Stimulated activated CD8-positive, alpha-beta memory T cell treated with anti-CD3 and anti-CD28 coated beads, Interleukin-12 subunit alpha, Interleukin-12 subunit beta, amount 100 ng/mL, for 24 hours (primary cell): ENCODE measurements at regions not wholly inside any gene's neighbourhood (a gene's known extent, or its start where the extent isn't known, plus 50 kb on each side); places are given as distances from the start of the nearest gene placed in this dataset.
"Not testable (repeated sequence)": the region's sequence is repeated elsewhere in the genome, so short reads cannot be mapped to it uniquely, and the experiment has no call there.

Experiments
- DNase-seq: peaks from one replicate; pipeline ENCODE4 v3.0.0-alpha.2; 2020; ENCODE audit errors: extremely low read depth

- no peak for DNase-seq
These were observed 439.0 kb downstream of the CSNK1G3 start for GRCh38 chr5:123950701-123951581.

- no peak for DNase-seq
These were observed 437.9 kb downstream of the CSNK1G3 start for GRCh38 chr5:123949807-123950340.

GRCh38 chr5:123949043-123949804 lies 437.2 kb downstream of the CSNK1G3 start:
- DNase-seq: no peak

- DNase-seq: no peak
These were observed 435.8 kb downstream of the CSNK1G3 start for GRCh38 chr5:123947797-123948196.

- DNase-seq: no peak
These were observed 433.6 kb downstream of the CSNK1G3 start for GRCh38 chr5:123945548-123945947.

GRCh38 chr5:123943151-123943550 lies 431.2 kb downstream of the CSNK1G3 start:
- DNase-seq: no peak

GRCh38 chr5:123940416-123940815 lies 428.4 kb downstream of the CSNK1G3 start:
- no peak for DNase-seq

- DNase-seq: no peak
These were observed 425.3 kb downstream of the CSNK1G3 start for GRCh38 chr5:123937230-123937629.

GRCh38 chr5:123936548-123936947 lies 424.6 kb downstream of the CSNK1G3 start:
- DNase-seq: no peak

GRCh38 chr5:123933812-123934211 lies 421.8 kb downstream of the CSNK1G3 start:
- DNase-seq: not testable (repeated sequence)

GRCh38 chr5:123929055-123929474 lies 417.1 kb downstream of the CSNK1G3 start:
- no peak for DNase-seq

GRCh38 chr5:123928401-123928800 lies 416.4 kb downstream of the CSNK1G3 start:
- DNase-seq: no peak

GRCh38 chr5:123921193-123921592 lies 409.2 kb downstream of the CSNK1G3 start:
- no peak for DNase-seq

GRCh38 chr5:123916345-123917121 lies 404.6 kb downstream of the CSNK1G3 start:
- DNase-seq: no peak

- DNase-seq: no peak
These were observed 402.4 kb downstream of the CSNK1G3 start for GRCh38 chr5:123914333-123914732.

GRCh38 chr5:123907349-123907748 lies 395.4 kb downstream of the CSNK1G3 start:
- DNase-seq: no peak

- DNase-seq: no peak
These were observed 394.8 kb downstream of the CSNK1G3 start for GRCh38 chr5:123906698-123907295.

- no peak for DNase-seq
These were observed 373.1 kb downstream of the CSNK1G3 start for GRCh38 chr5:123885081-123885480.

GRCh38 chr5:123882965-123883345 lies 371.0 kb downstream of the CSNK1G3 start:
- no peak for DNase-seq

- no peak for DNase-seq
These were observed 370.5 kb downstream of the CSNK1G3 start for GRCh38 chr5:123882319-123882964.

- no peak for DNase-seq
These were observed 369.8 kb downstream of the CSNK1G3 start for GRCh38 chr5:123881759-123882244.
